CD14-positive monocyte (primary cell): ENCODE measurements at regions not wholly inside any gene's neighbourhood (a gene's known extent, or its start where the extent isn't known, plus 50 kb on each side); places are given as distances from the start of the nearest gene placed in this dataset.
"Not testable (repeated sequence)": the region's sequence is repeated elsewhere in the genome, so short reads cannot be mapped to it uniquely, and the experiment has no call there.

Experiments used
- DNase-seq, 3 donors: peaks; one replicate each; pipeline ENCODE4 v3.0.0-alpha.2; 2011 to 2022
- H2AFZ ChIP-seq: 2 replicates; pipeline ENCODE4 v1.6.0; 2012; ENCODE audit warnings: mild to moderate bottlenecking, low read depth, low read length, inconsistent platforms; ENCODE audit not compliant: insufficient read depth, poor library complexity, severe bottlenecking
- H3K27ac ChIP-seq, 2 donors: 1 replicate in 1 of 2; 2 replicates in 1 of 2; pipeline ENCODE4 v1.5.1; 2012 to 2013; ENCODE audit warnings: low read length in 2 of 2, control low read depth in 1 of 2, inconsistent platforms in 1 of 2, low read depth in 1 of 2, mild to moderate bottlenecking in 1 of 2
- H3K27me3 ChIP-seq, 2 donors: one replicate each; pipeline versions ENCODE4 v1.6.0 to v1.6.1; 2011 to 2013; ENCODE audit warnings: low read length in 2 of 2; ENCODE audit not compliant: control insufficient read depth in 2 of 2, insufficient read depth in 2 of 2
- H3K36me3 ChIP-seq, 2 donors: replicated peaks in 1 of 2; 1 replicate in 1 of 2; 2 replicates in 1 of 2; pipeline versions ENCODE4 v1.5.1 to v1.6.1; 2012 to 2013; ENCODE audit warnings: low read length in 2 of 2, control low read depth in 1 of 2, inconsistent platforms in 1 of 2, mild to moderate bottlenecking in 1 of 2; ENCODE audit not compliant: insufficient read depth in 2 of 2, control insufficient read depth in 1 of 2
- H3K4me1 ChIP-seq, 2 donors: 1 replicate in 1 of 2; 2 replicates in 1 of 2; pipeline versions ENCODE4 v1.5.1 to v1.6.1; 2012 to 2013; ENCODE audit warnings: low read length in 2 of 2, control low read depth in 1 of 2, inconsistent platforms in 1 of 2, mild to moderate bottlenecking in 1 of 2, moderate library complexity in 1 of 2; ENCODE audit not compliant: insufficient read depth in 2 of 2, control insufficient read depth in 1 of 2
- H3K4me2 ChIP-seq: replicated peaks from 2 replicates; pipeline ENCODE3; 2012; ENCODE audit warnings: low read length, moderate library complexity, mild to moderate bottlenecking; ENCODE audit not compliant: poor library complexity, severe bottlenecking; ENCODE audit errors: extremely low read depth
- H3K4me3 ChIP-seq, 3 experiments: fragments of 200-600 bp in 1 of 3; sonication (generic) in 1 of 3; replicated peaks in 1 of 3; 1 replicate in 2 of 3; 2 replicates in 1 of 3; pipeline ENCODE4 v1.5.1; 2011 to 2013; ENCODE audit warnings: low read length in 3 of 3, mild to moderate bottlenecking in 3 of 3, control low read depth in 2 of 3, low read depth in 2 of 3, inconsistent platforms in 1 of 3, moderate library complexity in 1 of 3
- H3K79me2 ChIP-seq: 2 replicates; pipeline ENCODE4 v1.6.0; 2012; ENCODE audit warnings: mild to moderate bottlenecking, control low read depth, inconsistent platforms, low read length, moderate library complexity; ENCODE audit not compliant: insufficient read depth
- H3K9ac ChIP-seq: 2 replicates; pipeline ENCODE4 v1.6.0; 2017; ENCODE audit warnings: low read length, mild to moderate bottlenecking; ENCODE audit not compliant: insufficient read depth, poor library complexity, severe bottlenecking
- H3K9me3 ChIP-seq, 2 donors: replicated peaks in 1 of 2; 1 replicate in 1 of 2; 2 replicates in 1 of 2; pipeline versions ENCODE4 v1.5.1 to v1.6.1; 2012 to 2013; ENCODE audit warnings: low read length in 2 of 2, control low read depth in 1 of 2; ENCODE audit not compliant: control insufficient read depth in 1 of 2, insufficient read depth in 1 of 2
- H4K20me1 ChIP-seq: 2 replicates; pipeline ENCODE4 v1.6.0; 2012; ENCODE audit warnings: mild to moderate bottlenecking, low read length, control low read depth, moderate library complexity; ENCODE audit not compliant: insufficient read depth
- H3K27ac Mint-ChIP-seq, 7 donors: one replicate each; pipeline ENCODE4 v1.8.0; 2020; ENCODE audit warnings: mild to moderate bottlenecking in 7 of 7, mixed read lengths in 7 of 7, moderate library complexity in 6 of 7, inconsistent platforms in 2 of 7
- H3K27me3 Mint-ChIP-seq, 3 donors: one replicate each; pipeline ENCODE4 v1.8.0; 2021 to 2022; ENCODE audit warnings: low read depth in 3 of 3, mild to moderate bottlenecking in 3 of 3, mixed read lengths in 3 of 3, moderate library complexity in 3 of 3, inconsistent platforms in 1 of 3
- H3K36me3 Mint-ChIP-seq, 2 donors: one replicate each; pipeline ENCODE4 v1.8.0; 2020; ENCODE audit warnings: mixed read lengths in 2 of 2, inconsistent platforms in 1 of 2, mild to moderate bottlenecking in 1 of 2
- H3K4me1 Mint-ChIP-seq: one replicate; pipeline ENCODE4 v1.8.0; 2020; ENCODE audit warnings: mild to moderate bottlenecking, mixed read lengths
- H3K4me3 Mint-ChIP-seq, 2 donors: one replicate each; pipeline ENCODE4 v1.8.0; 2020; ENCODE audit warnings: mild to moderate bottlenecking in 2 of 2, mixed read lengths in 2 of 2, moderate library complexity in 1 of 2
- H3K9me3 Mint-ChIP-seq, 7 donors: one replicate each; pipeline ENCODE4 v1.8.0; 2020 to 2022; ENCODE audit warnings: mixed read lengths in 7 of 7, mild to moderate bottlenecking in 6 of 7, moderate library complexity in 6 of 7, inconsistent platforms in 2 of 7
- WGBS: methylation state at CpG from one replicate; pipeline ENCODE4 v1.1.5; 2013; ENCODE audit warnings: missing lambda C conversion rate; ENCODE audit not compliant: insufficient coverage; 5-methylcytosine and 5-hydroxymethylcytosine counted together
- intact Hi-C, 2 donors: fragments of 100-400 bp; cut with micrococcal nuclease; formaldehyde crosslinking; loops; one replicate each; pipeline versions ENCODE4 v1.15.0 to v1.15.1; 2023

- H3K36me3 ChIP-seq, H3K36me3 Mint-ChIP-seq, H3K27me3 Mint-ChIP-seq, H3K9ac ChIP-seq, H3K4me1 Mint-ChIP-seq, DNase-seq, H4K20me1 ChIP-seq, H3K27me3 ChIP-seq, H3K79me2 ChIP-seq, H3K9me3 ChIP-seq, H3K9me3 Mint-ChIP-seq, H3K4me3 Mint-ChIP-seq, H3K4me1 ChIP-seq, H2AFZ ChIP-seq, H3K27ac ChIP-seq, H3K4me2 ChIP-seq, H3K27ac Mint-ChIP-seq, intact Hi-C loops, H3K4me3 ChIP-seq: not testable (repeated sequence)
- WGBS, result no CpG with 5 or more reads among the region's 4 CpGs
These were observed 84.3 kb downstream of the PPIAL4A start for GRCh38 chr1:120973836-120974235.

- H3K9me3 Mint-ChIP-seq, H2AFZ ChIP-seq, intact Hi-C loops, H3K27me3 ChIP-seq, H3K4me1 ChIP-seq, H3K4me3 Mint-ChIP-seq, H3K4me3 ChIP-seq, H4K20me1 ChIP-seq, H3K9me3 ChIP-seq, H3K27me3 Mint-ChIP-seq, H3K36me3 Mint-ChIP-seq, H3K4me2 ChIP-seq, H3K36me3 ChIP-seq, H3K79me2 ChIP-seq, DNase-seq, H3K27ac ChIP-seq, H3K4me1 Mint-ChIP-seq, H3K9ac ChIP-seq, H3K27ac Mint-ChIP-seq: not testable (repeated sequence)
- WGBS, result no CpG with 5 or more reads among the region's 6 CpGs
These were observed 87.7 kb downstream of the PPIAL4A start for GRCh38 chr1:120977279-120977678.

GRCh38 chr1:120981489-120982094 lies 92.0 kb downstream of the PPIAL4A start:
- H3K36me3 ChIP-seq, H3K79me2 ChIP-seq, H3K4me2 ChIP-seq, H3K4me3 ChIP-seq, intact Hi-C loops, H3K27me3 ChIP-seq, H3K27ac Mint-ChIP-seq, H3K4me3 Mint-ChIP-seq, H4K20me1 ChIP-seq, DNase-seq, H3K27me3 Mint-ChIP-seq, H3K4me1 Mint-ChIP-seq, H3K27ac ChIP-seq, H3K9me3 ChIP-seq, H3K4me1 ChIP-seq, H3K36me3 Mint-ChIP-seq, H3K9ac ChIP-seq, H2AFZ ChIP-seq, H3K9me3 Mint-ChIP-seq: not testable (repeated sequence)
- whole genome bisulfite sequencing, result 100% methylated on average over 1 of the region's 3 CpGs

GRCh38 chr1:120994614-120995013 lies 105.0 kb downstream of the PPIAL4A start:
- H3K9me3 Mint-ChIP-seq, H3K27ac ChIP-seq, H3K4me2 ChIP-seq, H3K79me2 ChIP-seq, DNase-seq, H3K36me3 Mint-ChIP-seq, H2AFZ ChIP-seq, H4K20me1 ChIP-seq, H3K9me3 ChIP-seq, H3K27me3 ChIP-seq, H3K27ac Mint-ChIP-seq, H3K4me3 ChIP-seq, H3K4me3 Mint-ChIP-seq, H3K27me3 Mint-ChIP-seq, intact Hi-C loops, H3K4me1 Mint-ChIP-seq, H3K36me3 ChIP-seq, H3K4me1 ChIP-seq, H3K9ac ChIP-seq: not testable (repeated sequence)
- WGBS, result no CpG with 5 or more reads among the region's 2 CpGs
